Gastrocnemius medialis (tissue), 4 donors: ENCODE measurements at regions not wholly inside any gene's neighbourhood (a gene's known extent, or its start where the extent isn't known, plus 50 kb on each side); places are given as distances from the start of the nearest gene placed in this dataset.

Experiments
- CTCF ChIP-seq, 5 experiments: fragments of 450-650 bp in 3 of 5; fragments of 200-600 bp in 2 of 5; sonication (generic) in 2 of 5; IDR thresholded peaks in 4 of 5; conservative IDR thresholded peaks in 1 of 5; 1 replicate in 4 of 5; 2 replicates in 1 of 5; pipeline ENCODE4 v1.5.1; 2016 to 2019; ENCODE audit warnings: antibody characterized with exemption in 5 of 5, mild to moderate bottlenecking in 3 of 5, moderate library complexity in 3 of 5
- POLR2A ChIP-seq, 2 donors: fragments of 450-650 bp; IDR thresholded peaks; one replicate each; pipeline ENCODE4 v1.6.1; 2017; ENCODE audit warnings: antibody characterized with exemption in 2 of 2, mild to moderate bottlenecking in 2 of 2, moderate library complexity in 2 of 2

GRCh38 chr15:47412136-47412535 is 305.2 kb upstream of the SEMA6D start:
- TF ChIP-seq CTCF (IDR thresholded peaks at IDR 0.05 in 4 of 5, conservative IDR thresholded peaks at IDR 0.05 in 1 of 5) (no peak), POLR2A (IDR thresholded peaks at IDR 0.05) (no peak)
